Astrocyte (in vitro differentiated cells and primary cell): ENCODE measurements at regions not wholly inside any gene's neighbourhood (a gene's known extent, or its start where the extent isn't known, plus 50 kb on each side); places are given as distances from the start of the nearest gene placed in this dataset.

Experiments used
- DNase-seq: peaks from one replicate; pipeline ENCODE4 v3.0.0-alpha.2; 2010; ENCODE audit warnings: low read depth
- FAIRE-seq: peaks from 2 replicates; lab custom pipeline; 2011; peaks lifted over from hg19 to GRCh38; lab: Jason Lieb, UNC
- H2AFZ ChIP-seq: 2 replicates; pipeline ENCODE4 v1.6.0; 2012; ENCODE audit warnings: low read depth, low read length, inconsistent platforms
- H3K27ac ChIP-seq: 2 replicates; pipeline ENCODE4 v1.5.1; 2011; ENCODE audit warnings: low read depth, low read length, inconsistent platforms
- H3K27me3 ChIP-seq: 2 replicates; pipeline ENCODE4 v1.6.0; 2011; ENCODE audit warnings: low read length, inconsistent platforms; ENCODE audit not compliant: insufficient read depth
- H3K36me3 ChIP-seq: 2 replicates; pipeline ENCODE4 v1.5.1; 2011; ENCODE audit warnings: low read length, inconsistent platforms; ENCODE audit not compliant: insufficient read depth
- H3K4me1 ChIP-seq: 2 replicates; pipeline ENCODE4 v1.5.1; 2011; ENCODE audit warnings: low read length, inconsistent platforms; ENCODE audit not compliant: insufficient read depth
- H3K4me2 ChIP-seq: 2 replicates; pipeline ENCODE4 v1.6.0; 2012; ENCODE audit warnings: low read length, inconsistent platforms
- H3K4me3 ChIP-seq: 2 replicates; pipeline ENCODE4 v1.5.1; 2011; ENCODE audit warnings: low read depth, mild to moderate bottlenecking, low read length, inconsistent platforms; ENCODE audit not compliant: insufficient read depth
- H3K79me2 ChIP-seq: 2 replicates; pipeline ENCODE4 v1.6.0; 2012; ENCODE audit warnings: mild to moderate bottlenecking, low read length, inconsistent platforms; ENCODE audit not compliant: insufficient read depth
- H3K9ac ChIP-seq: 2 replicates; pipeline ENCODE4 v1.6.0; 2012; ENCODE audit warnings: mild to moderate bottlenecking, low read length, inconsistent platforms
- H3K9me3 ChIP-seq: 2 replicates; pipeline ENCODE4 v1.5.1; 2012; ENCODE audit warnings: low read depth, mild to moderate bottlenecking, low read length, inconsistent platforms; ENCODE audit not compliant: insufficient read depth
- H4K20me1 ChIP-seq: 2 replicates; pipeline ENCODE4 v1.6.0; 2012; ENCODE audit warnings: low read length, inconsistent platforms; ENCODE audit not compliant: insufficient read depth
- H3K27ac Mint-ChIP-seq: one replicate; pipeline ENCODE4 v1.8.0; 2021; ENCODE audit warnings: mild to moderate bottlenecking, mixed read lengths; ENCODE audit not compliant: unreplicated experiment
- H3K27me3 Mint-ChIP-seq: one replicate; pipeline ENCODE4 v1.8.0; 2021; ENCODE audit warnings: low read depth, mixed read lengths; ENCODE audit not compliant: unreplicated experiment
- H3K36me3 Mint-ChIP-seq: one replicate; pipeline ENCODE4 v1.8.0; 2021; ENCODE audit warnings: low read depth, mixed read lengths; ENCODE audit not compliant: unreplicated experiment
- H3K4me1 Mint-ChIP-seq: one replicate; pipeline ENCODE4 v1.8.0; 2021; ENCODE audit warnings: low read depth, mixed read lengths; ENCODE audit not compliant: unreplicated experiment
- H3K4me3 Mint-ChIP-seq: one replicate; pipeline ENCODE4 v1.8.0; 2021; ENCODE audit warnings: mild to moderate bottlenecking, moderate library complexity, mixed read lengths; ENCODE audit not compliant: unreplicated experiment
- H3K9me3 Mint-ChIP-seq: one replicate; pipeline ENCODE4 v1.8.0; 2021; ENCODE audit warnings: mild to moderate bottlenecking, mixed read lengths; ENCODE audit not compliant: unreplicated experiment
- EZH2 ChIP-seq: IDR thresholded peaks from 2 replicates; pipeline ENCODE4 v1.6.1; 2012; ENCODE audit warnings: mild to moderate bottlenecking, low read length, inconsistent platforms; ENCODE audit not compliant: insufficient read depth
- TF ChIP-seq, protein P1 (sequence below): IDR thresholded peaks from 2 replicates; pipeline ENCODE4 v1.5.1; 2011; ENCODE audit warnings: low read depth, mild to moderate bottlenecking, inconsistent platforms, low read length, moderate library complexity; ENCODE audit not compliant: insufficient read depth

DNA sequence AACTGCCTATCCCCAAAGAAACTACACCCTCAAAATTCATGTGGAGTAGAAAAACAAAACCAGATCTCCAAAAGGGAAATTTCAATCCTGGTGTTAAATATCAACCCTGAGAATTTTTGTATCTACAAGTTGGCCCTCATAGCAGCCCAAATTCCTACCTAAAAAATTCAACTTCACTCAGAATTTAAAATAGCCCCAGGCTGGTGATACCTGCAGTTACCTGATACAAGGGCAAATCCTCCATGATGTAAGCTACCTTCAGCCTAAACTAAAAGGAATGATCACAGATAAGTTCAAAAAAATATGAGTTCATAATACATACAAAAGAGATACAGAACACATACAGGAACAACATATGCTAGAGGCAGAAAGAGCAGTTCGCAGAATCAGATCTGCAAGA, 138.4 kb downstream of the HNRNPD start:
- no peak for TF ChIP-seq EZH2
- TF ChIP-seq, protein P1, sequence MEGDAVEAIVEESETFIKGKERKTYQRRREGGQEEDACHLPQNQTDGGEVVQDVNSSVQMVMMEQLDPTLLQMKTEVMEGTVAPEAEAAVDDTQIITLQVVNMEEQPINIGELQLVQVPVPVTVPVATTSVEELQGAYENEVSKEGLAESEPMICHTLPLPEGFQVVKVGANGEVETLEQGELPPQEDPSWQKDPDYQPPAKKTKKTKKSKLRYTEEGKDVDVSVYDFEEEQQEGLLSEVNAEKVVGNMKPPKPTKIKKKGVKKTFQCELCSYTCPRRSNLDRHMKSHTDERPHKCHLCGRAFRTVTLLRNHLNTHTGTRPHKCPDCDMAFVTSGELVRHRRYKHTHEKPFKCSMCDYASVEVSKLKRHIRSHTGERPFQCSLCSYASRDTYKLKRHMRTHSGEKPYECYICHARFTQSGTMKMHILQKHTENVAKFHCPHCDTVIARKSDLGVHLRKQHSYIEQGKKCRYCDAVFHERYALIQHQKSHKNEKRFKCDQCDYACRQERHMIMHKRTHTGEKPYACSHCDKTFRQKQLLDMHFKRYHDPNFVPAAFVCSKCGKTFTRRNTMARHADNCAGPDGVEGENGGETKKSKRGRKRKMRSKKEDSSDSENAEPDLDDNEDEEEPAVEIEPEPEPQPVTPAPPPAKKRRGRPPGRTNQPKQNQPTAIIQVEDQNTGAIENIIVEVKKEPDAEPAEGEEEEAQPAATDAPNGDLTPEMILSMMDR: no peak
- Histone ChIP-seq H4K20me1 (no peaks in the 10 kb centered on the region), H3K9ac (no peak overlapping the region), H3K79me2 (no peaks in the 10 kb centered on the region), H3K36me3 (no peaks in the 10 kb centered on the region), H3K27me3 (no peaks in the 10 kb centered on the region), H3K4me1 (no peaks in the 10 kb centered on the region), H2AFZ (no peak overlapping the region), H3K27ac (no peak overlapping the region), H3K4me3 (no peak overlapping the region), H3K4me2 (no peak overlapping the region), H3K9me3 (no peaks in the 10 kb centered on the region)
- DNase-seq (no peak), FAIRE-seq (no peak)
- Mint-ChIP-seq H3K27ac (no peak overlapping the region), H3K9me3 (no peaks in the 10 kb centered on the region), H3K27me3 (peaks cover 11% of the 10 kb centered on the region), H3K4me3 (no peak overlapping the region), H3K4me1 (no peaks in the 10 kb centered on the region), H3K36me3 (no peaks in the 10 kb centered on the region)

- no peaks in the 10 kb centered on the region for H3K27me3 ChIP-seq
- Mint-ChIP-seq H3K4me3 (no peak overlapping the region), H3K27me3 (peaks cover 9% of the 10 kb centered on the region), H3K36me3 (no peaks in the 10 kb centered on the region), H3K9me3 (no peaks in the 10 kb centered on the region), H3K27ac (no peak overlapping the region), H3K4me1 (no peaks in the 10 kb centered on the region)
- DNase-seq (no peak), FAIRE-seq (no peak)
- no peaks in the 10 kb centered on the region for H3K79me2 ChIP-seq
- no peak overlapping the region for H3K4me3 ChIP-seq
- H3K36me3 ChIP-seq: no peaks in the 10 kb centered on the region
- H2AFZ ChIP-seq: no peak overlapping the region
- no peak overlapping the region for H3K4me2 ChIP-seq
- H3K27ac ChIP-seq: no peak overlapping the region
- no peak for TF ChIP-seq EZH2
- TF ChIP-seq, protein P1: no peak
- H3K9me3 ChIP-seq: no peaks in the 10 kb centered on the region
- no peaks in the 10 kb centered on the region for H4K20me1 ChIP-seq
- no peak overlapping the region for H3K9ac ChIP-seq
- no peaks in the 10 kb centered on the region for H3K4me1 ChIP-seq
Observed at GRCh38 chr4:82232891-82233290, 140.9 kb downstream of the HNRNPD start.

GRCh38 chr4:82231806-82232205, 142.0 kb downstream of the HNRNPD start:
- H3K27me3 ChIP-seq: no peaks in the 10 kb centered on the region
- no peaks in the 10 kb centered on the region for H3K4me1 ChIP-seq
- H3K27ac Mint-ChIP-seq: no peak overlapping the region
- H3K4me3 Mint-ChIP-seq: no peak overlapping the region
- no peaks in the 10 kb centered on the region for H3K9me3 Mint-ChIP-seq
- no peak overlapping the region for H3K4me2 ChIP-seq
- no peak for FAIRE-seq
- TF ChIP-seq, protein P1: no peak
- TF ChIP-seq EZH2: no peak
- no peak overlapping the region for H3K4me3 ChIP-seq
- H3K9ac ChIP-seq: no peak overlapping the region
- H3K36me3 ChIP-seq: no peaks in the 10 kb centered on the region
- no peaks in the 10 kb centered on the region for H3K36me3 Mint-ChIP-seq
- peaks cover 17% of the 10 kb centered on the region for H3K27me3 Mint-ChIP-seq
- H3K27ac ChIP-seq: no peak overlapping the region
- no peak overlapping the region for H2AFZ ChIP-seq
- H4K20me1 ChIP-seq: no peaks in the 10 kb centered on the region
- no peaks in the 10 kb centered on the region for H3K9me3 ChIP-seq
- no peaks in the 10 kb centered on the region for H3K79me2 ChIP-seq
- no peaks in the 10 kb centered on the region for H3K4me1 Mint-ChIP-seq
- no peak for DNase-seq
